AG09309 (cell line): ENCODE measurements at regions not wholly inside any gene's neighbourhood (a gene's known extent, or its start where the extent isn't known, plus 50 kb on each side); places are given as distances from the start of the nearest gene placed in this dataset.

Experiments used
- DNase-seq: peaks from one replicate; pipeline ENCODE4 v3.0.0-alpha.2; 2010; ENCODE audit warnings: low read depth
- H3K4me3 ChIP-seq: 2 replicates; pipeline ENCODE4 v1.5.1; 2011; ENCODE audit warnings: mild to moderate bottlenecking, low read depth, low read length, moderate library complexity; ENCODE audit not compliant: control insufficient read depth
- TF ChIP-seq, protein P1 (sequence below): IDR thresholded peaks from 2 replicates; pipeline ENCODE4 v1.5.1; 2011; ENCODE audit warnings: mild to moderate bottlenecking, low read depth, low read length, inconsistent platforms; ENCODE audit not compliant: insufficient read depth, control insufficient read depth; ENCODE audit errors: missing control alignments

DNA sequence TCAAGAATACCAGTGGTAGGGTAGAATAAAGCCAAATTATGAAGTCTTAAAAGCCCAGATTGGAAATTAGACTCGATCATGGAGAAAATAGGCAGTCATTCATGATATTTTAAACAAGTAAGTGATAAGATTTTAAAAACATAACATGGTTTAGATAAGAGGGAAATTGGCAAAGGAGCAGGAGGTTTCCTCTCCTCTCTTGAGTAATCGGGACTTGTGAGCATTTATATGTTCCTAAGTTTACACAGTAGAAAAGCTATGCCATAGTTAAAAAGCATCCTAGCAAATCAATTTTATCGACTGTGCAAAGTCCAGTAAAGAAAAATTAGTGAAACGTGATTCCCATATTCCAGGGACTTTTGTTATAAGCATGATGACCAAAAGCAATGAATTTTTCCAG lies 313.2 kb downstream of the AHR start:
- no peak for DNase-seq
- H3K4me3 ChIP-seq = no peak overlapping the region
- TF ChIP-seq, protein P1, sequence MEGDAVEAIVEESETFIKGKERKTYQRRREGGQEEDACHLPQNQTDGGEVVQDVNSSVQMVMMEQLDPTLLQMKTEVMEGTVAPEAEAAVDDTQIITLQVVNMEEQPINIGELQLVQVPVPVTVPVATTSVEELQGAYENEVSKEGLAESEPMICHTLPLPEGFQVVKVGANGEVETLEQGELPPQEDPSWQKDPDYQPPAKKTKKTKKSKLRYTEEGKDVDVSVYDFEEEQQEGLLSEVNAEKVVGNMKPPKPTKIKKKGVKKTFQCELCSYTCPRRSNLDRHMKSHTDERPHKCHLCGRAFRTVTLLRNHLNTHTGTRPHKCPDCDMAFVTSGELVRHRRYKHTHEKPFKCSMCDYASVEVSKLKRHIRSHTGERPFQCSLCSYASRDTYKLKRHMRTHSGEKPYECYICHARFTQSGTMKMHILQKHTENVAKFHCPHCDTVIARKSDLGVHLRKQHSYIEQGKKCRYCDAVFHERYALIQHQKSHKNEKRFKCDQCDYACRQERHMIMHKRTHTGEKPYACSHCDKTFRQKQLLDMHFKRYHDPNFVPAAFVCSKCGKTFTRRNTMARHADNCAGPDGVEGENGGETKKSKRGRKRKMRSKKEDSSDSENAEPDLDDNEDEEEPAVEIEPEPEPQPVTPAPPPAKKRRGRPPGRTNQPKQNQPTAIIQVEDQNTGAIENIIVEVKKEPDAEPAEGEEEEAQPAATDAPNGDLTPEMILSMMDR = no peak

DNA sequence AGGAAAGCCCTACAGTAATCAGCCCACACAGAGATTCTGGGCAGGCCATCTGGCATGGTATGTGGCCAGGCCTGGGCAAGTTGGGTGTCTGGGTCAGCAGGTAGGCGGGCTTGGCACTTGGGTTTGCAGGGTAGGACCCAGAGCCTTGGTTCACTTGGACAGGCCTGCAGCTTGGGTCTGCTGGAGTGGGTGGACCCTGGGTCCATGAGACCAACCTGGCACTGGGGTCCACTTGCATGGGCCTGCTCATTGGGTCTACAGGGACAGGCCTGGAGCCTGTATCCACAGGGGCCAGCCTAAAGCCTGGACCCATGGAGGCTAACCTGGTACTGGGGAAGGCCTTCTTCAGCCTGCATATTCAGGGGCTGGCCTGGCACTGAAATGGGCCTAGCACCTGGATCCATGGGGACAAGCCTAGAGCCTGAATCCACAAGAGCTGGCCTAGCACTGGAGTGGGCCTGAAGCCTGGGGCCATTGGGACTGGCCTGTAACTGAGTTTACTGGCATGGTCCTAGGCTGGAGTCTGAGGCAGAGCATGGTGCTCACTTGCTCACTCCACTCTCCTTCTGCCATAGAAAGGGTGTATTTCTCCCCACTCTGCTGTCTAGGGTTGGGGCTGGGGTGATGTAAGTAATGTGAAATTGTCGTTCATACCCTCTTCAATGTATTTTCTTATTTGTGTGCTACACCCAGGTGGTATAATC lies 315.0 kb downstream of the AHR start:
- no peak overlapping the region for H3K4me3 ChIP-seq
- TF ChIP-seq, protein P1 = no peak
- DNase-seq = no peak

DNA sequence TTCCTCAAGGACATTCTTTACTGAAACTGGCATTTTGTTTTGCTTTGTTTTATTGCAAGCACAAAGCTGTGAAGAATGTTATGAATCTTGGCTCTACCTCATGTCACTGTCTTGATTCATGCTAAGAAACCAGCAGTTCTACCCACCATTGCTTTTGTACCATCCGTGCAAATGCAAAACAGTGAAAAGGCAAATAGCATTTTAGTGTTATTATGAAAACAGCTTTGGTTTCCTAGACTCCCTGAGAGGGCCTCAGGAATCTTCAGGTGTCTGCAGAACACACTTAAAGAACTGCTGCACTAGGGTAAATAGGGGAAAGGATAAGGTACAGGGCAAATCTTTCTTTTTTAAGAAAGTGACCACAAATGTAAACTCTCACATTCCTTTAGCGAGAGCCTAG lies 318.9 kb downstream of the AHR start:
- TF ChIP-seq, protein P1 = no peak
- DNase-seq = no peak
- no peak overlapping the region for H3K4me3 ChIP-seq

DNA sequence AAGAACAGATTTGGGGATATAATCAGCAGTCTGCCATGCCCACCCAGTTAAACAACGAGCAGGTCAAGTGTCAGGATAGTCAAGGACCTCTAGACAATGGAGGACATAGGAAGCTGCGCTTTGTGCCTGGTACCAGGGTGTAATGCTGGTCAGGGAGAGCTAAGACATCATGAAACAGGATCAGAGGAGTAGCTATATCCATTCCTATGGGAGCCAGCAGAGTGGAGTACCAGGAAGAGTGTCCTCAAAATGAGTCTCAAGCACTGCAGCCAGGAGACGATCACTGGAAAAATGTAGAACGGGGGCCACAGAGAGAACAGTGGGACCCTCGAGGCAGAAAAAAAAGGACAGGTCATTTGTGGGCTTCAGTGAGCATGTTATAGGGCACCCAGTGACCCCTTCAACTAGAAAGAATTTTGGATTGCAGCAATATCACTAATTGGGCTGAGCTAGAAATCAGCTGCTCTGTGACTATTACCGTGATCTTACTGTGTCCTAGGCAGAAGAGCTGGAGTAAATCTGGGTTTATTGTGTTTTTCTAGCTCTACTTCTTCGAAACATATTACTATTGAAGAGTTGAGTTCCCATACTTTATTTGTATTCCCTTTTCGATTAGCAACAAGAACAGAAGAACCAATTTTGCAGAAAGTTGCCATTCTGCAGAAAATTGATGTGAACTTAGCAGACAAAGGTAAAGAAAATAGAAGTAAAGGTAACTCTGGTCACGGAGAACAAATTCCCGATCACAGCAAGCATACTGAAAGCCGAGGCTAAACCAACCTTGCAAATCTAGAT lies 319.6 kb downstream of the AHR start:
- DNase-seq = no peak
- TF ChIP-seq, protein P1 = no peak
- no peak overlapping the region for H3K4me3 ChIP-seq

DNA sequence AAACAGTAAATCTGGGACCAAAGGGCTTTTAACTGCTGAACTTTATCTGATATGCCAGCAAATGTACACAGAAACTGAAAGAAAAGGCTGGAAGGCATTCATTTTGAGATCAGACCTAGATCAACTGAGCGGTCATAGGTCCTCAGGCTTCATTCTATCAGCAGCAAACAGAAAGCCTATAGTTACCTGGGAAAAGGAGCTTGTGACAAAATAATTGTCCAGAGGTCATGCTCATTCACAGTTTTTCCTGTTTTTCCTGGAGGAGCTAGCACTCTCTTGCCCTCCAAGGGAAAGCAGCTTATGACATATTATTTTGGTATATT lies 320.2 kb downstream of the AHR start:
- no peak for DNase-seq
- TF ChIP-seq, protein P1 = no peak
- H3K4me3 ChIP-seq = no peak overlapping the region

DNA sequence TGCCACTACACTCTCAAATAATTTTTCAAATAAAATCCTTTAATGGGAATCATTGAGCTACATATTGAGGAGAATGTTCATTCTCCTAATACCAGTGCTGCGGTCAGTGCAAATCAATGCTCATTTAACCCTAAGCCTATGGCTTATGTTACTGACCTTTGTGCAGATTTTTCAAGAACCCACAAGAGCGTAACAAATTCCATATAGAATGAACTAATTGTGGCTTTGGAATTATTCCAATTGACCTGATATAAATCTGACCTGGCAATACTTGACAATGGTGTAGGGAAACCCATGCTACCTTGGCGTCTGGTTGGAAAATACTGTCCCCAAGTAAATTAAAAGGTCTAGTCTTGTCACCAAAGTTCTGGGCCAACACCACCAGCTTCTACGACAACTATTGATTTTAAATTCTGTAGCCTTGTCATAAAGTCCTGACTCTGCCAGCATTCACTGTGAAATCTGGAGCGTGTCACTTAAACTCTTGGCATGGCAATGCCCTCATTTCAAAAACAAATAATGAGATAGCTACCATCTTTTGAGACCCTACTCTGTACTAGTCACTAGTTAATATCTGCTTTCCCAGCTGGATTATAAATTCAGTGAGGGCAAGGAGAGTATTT lies 320.9 kb downstream of the AHR start:
- H3K4me3 ChIP-seq = no peak overlapping the region
- no peak for DNase-seq
- TF ChIP-seq, protein P1 = no peak
